GM19193 (cell line): ENCODE measurements at regions not wholly inside any gene's neighbourhood (a gene's known extent, or its start where the extent isn't known, plus 50 kb on each side); places are given as distances from the start of the nearest gene placed in this dataset.

ENCODE experiments used
- POLR2A ChIP-seq: IDR thresholded peaks from 4 replicates; pipeline ENCODE4 v1.6.1; 2011; ENCODE audit not compliant: insufficient read depth, insufficient read length; ENCODE audit errors: extremely low read depth

DNA sequence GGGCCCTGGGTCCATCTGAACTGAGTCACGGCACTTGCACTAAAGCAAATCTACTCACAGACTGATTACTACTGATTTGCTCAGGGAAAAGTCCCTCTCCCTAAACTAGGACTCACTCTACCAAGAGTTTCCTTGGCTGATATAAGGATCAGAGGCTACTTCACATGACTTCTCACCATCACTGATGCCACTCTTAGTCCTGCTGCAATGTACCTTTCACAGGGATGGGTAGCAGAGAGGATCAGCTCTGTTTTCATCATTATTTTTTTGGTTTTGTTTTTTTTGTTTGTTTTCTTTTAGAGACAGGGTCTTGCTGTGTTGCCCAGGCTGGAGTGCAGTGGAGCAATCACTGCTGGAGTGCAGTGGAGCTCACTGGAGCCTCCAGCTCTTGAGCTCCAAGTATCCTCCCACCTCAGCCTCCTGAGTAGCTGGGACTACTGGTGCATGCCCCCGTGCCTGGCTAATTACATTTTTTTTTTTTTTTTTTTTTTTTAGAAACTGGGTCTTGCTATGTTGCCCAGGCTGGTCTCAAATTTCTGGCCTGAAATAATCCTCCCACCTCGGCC, 200.6 kb downstream of the JCAD start:
- no peak for TF ChIP-seq POLR2A

DNA sequence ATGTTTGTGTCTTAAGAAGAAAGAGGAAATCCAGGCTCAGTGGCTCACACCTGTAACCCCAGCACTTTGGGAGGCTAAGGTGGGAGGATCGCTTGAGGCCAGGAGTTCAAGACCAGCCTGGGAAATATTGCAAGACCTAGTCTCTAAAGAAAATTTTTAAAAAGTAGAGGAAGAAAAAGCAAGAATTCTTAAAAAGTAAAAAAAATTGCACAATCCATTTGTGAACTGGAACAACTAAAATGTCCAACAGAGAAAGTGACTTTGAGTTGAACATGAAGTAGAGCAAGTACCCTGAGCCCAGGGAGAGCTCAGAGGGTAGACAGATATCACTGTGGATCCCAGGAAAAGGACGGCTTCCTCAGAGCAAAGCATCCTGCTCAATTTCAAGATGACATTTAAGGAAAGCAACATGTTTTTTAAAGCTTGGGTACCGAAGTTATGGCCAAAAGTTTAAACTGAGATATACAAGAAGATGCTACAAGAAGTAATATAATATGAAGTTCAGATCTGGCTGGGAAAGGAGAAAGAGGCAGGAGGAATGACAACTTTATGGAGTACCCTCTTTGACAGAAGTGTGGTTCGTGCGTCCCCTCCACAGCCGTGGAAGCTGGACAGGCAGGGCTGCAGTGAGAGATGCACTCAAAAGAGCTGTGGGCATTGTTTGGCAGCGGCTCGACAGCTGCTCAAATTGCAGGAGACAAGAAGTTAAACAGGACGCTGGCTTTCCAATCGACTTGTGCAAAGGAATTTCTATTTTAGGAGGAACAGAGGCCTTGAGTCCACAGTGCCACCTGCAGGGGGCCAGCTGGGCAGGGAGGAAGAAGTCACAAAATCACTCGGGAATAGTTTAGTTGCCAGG, 201.3 kb downstream of the JCAD start:
- no peak for TF ChIP-seq POLR2A

DNA sequence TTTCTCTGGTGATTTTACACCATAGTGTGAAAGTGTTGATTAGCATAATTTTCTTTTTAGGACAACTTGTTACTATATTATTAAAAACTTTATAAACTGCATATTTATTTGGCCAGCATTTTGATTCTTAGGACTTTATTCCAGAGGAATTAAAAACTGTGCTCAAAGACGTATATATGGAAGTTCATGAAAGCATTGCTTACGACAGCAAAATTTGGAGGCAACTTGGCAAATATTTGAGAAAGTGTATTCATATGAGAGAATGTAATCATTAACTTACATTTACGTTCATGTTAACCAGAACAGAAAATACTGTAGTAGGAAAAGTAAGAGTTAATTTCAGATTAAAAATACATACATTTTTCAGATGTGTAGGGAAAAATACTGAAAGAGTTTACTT, 203.1 kb downstream of the JCAD start:
- no peak for TF ChIP-seq POLR2A

DNA sequence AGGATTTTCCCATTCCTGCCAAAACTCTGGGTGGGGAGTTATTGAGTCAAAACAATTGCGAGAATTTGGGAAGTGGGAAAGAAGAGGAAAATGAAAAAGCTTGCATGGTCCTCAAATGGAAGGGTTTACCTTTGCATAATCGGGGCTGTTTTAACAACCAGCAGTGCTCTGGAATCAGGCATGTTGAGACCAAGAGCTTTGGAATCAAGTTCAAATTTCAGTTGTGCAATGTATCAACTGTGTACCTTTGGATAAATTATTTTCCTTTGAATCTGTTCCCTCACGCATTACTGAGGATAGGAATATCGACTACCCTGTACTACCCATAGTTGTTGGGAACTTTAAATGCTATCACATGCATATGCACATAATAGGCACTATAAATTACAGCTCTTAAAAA, 205.5 kb downstream of the JCAD start:
- TF ChIP-seq POLR2A: no peak

DNA sequence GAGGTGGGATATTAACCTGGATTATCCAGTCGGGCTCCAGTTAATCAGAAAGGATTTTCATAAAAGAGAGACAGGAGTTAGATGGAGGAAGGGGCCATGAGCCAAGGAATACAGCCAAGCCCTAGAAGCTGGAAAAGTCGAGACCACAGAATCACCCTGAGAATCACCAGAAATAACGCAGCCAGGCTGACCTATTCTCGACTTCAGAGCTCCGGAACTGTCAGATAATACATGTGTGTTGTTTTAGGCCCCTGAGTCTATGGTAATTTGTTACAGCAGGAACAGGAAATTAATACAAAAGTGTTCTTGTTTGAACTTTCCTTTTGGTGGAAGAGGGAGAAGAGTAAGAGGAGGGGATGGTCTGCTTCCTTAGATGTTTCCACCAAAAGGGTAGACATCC, 208.1 kb downstream of the JCAD start:
- TF ChIP-seq POLR2A: no peak

DNA sequence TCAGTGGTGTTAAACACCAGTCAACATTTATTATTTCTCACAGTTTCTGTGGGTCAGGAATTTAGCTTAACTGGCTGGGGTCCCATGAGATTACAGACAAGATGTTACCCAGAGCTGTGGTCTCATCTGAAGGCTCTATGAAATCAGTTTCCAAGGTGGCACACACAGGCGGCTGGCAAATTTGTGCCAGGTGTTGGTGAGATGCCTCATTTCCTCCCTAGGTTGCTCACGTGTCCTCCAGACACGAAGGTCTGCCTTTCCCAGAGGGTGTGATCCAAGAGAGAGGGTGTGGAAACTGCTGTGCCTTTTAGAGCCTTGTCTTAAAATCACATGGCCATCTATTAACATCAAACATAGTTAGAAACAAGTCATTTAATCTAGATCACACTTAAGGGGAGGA, 209.0 kb downstream of the JCAD start:
- no peak for TF ChIP-seq POLR2A

DNA sequence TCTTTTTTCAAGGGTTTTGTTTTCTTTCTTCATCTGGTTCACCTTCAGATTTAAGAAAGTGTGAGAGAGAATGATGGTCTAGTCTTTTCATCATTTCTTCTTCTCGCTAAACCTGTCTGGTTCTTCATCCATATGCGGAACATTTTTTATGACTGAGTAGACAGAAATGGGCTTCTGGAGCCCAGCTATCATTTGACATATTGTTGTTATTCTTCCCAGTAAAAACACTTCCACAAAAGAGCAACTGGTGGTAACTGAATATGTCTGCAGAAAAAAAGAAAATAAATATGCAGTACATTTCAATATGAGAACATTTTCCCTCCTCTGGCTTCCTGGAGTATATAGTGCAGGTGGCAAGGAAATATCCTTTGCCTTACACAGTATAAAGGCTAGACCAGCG, 209.5 kb downstream of the JCAD start:
- no peak for TF ChIP-seq POLR2A

DNA sequence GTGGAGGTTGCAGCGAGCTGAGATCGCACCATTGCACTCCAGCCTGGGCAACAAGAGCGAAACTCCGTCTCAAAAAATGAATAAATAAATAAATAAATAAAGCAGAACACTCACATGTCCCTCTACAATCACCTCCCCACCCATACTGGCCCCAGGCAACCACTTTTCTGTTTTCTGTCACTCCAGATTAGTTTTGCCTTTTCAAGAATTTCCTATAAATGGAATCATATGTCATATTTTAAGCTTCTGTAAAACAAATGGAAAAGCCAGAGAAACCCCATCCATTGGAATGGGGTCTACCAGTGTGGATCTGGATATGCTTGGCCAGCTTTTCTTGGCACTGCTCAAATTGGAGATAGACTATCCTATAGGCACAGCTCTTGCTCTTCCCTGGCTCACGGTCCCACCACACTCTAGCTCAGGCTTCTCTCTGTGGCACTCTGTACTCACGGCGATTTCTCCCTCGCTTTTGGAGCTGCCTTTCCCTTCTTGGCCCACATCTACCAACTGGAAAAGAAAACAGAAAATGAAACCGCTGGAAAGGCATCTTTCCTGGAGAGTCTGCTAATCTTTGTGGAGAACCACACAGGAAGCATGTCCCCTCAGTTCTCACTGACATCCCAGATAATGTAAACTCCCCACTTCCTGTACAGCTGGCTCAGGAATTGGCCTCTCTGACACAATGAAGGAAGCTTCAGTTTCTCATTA, 210.1 kb downstream of the JCAD start:
- no peak for TF ChIP-seq POLR2A

DNA sequence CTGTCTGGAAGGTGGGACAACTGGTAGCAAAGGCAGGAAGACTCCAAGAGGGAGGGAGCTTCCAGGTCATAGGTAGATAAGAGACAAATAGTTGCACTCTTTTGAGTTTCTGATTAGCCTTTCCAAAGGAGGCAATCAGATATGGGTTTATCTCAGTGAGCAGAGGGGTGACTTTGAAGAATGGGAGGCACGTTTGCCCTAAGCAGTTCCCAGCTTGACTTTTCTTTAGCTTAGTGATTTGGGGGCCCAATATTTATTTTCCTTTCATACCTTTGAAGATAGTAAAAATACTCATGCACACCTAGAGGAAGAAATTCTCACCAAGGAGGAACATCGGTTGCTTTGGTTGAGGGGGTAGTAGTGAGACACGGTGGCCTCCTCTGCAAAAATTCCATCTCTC, 212.1 kb upstream of the SVIL start:
- TF ChIP-seq POLR2A: no peak

DNA sequence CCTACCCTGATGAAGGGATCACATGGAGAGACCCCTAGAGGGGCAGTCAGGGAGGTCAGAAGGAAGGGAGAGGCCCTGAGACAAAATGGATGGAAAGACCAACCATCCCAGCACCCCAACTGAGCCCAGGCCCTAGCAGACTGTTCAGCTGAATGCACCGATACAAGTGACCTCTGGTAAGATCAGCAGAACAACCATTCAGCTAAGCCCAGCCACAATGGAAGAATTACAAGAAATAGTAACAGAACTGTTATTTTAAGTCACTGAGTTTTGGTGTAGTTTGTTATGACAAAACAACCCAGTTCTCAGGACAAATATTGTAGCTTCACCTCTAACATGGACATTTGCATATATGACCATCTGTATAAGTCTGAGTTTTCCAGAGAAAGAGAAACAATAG, 210.4 kb upstream of the SVIL start:
- TF ChIP-seq POLR2A: no peak

DNA sequence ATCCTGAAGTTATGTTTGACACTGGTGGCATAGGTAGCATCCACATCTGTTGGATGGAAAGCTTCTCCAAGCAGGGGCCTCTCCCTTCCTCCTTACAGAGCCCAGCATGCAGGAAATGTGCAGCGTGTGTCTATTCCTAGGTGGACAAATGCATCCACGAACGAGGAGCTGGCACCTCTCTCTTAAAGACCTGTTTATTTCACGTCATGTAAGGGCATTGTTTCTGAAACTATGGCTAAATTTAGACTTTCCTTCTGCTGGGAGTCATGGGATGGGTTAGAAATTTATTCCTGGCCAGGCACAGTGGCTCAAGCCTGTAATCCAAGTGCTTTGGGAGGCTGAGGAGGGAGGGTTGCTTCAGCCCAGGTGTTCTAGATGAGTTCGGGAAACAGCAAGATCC, 208.4 kb upstream of the SVIL start:
- no peak for TF ChIP-seq POLR2A

DNA sequence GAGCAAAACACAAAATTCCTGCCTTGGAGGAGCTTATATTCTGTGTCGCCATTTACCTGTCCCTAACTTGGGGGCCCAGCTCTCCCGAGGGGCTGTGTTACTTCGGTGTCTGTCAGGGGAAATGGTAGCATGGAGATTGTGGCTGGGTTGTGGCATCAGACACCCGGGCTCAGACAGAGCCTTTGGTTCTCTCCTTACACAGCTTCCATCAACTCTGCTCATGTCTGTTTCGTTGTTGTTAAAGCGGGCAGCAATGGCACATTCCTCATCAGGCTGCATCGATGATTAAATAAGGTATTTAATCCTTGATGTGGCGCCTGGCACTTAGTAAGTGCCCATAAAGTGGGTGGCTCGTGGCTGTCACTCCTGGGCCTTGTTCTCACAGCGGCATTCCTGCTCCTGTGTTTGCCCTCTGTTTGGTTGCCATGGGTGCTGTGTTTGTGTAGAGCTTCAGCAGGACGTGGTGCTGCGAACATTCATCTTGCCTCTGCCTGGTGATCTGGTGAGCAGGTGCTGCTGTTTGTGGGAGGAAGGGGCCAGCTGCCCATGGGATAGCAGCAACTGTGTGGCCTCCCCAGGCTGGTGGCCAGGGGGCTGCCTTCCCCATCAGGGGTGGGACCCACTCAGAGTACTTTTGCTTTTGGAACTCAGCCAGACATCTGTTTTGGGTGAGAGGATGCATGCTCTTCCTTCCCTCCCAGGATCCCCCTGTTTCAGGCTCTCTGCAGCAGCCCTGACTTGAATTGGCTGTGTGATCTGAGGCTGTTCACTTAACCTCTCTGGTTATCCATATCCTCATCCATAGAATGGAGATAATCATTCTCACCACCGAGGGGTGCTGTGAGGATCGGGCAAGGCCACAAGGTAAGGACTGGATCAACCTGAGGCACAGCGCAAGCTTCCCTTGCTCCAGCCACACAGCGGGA, 207.2 kb upstream of the SVIL start:
- TF ChIP-seq POLR2A: no peak

DNA sequence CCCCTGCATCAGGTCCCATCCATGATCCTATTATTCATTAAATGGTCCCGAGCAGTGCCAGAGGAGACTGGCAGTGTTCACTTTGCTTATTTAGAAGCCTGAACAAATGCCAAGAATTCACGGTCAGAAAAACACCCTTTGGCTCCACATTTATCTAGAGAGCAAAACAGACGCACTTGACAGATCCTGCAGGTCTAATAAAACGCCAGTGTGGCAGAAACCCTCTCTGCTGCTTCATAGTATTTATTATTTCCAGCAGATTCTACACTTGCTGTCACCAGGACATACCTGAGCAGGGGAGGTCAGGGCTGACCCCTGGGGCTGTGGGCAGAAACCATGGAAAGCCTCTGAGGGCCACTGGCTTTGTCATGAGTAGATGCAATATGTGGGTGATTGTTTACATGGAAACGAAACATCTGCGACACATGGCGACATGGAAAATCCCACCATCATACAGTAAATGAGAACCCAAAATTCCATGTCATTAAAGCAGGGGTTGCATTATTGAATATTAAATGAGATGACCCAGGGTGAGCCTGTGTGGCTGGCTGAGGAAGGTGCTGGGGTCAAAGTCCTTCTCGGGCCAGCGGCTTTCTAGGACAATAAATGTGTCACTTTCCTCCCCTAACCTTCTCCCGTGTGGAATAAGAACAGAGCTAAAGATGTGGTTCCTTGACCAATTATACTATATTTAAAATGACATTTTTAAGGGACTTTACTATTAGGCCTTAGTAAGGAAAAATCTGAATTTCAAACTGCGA, 205.9 kb upstream of the SVIL start:
- TF ChIP-seq POLR2A: no peak

DNA sequence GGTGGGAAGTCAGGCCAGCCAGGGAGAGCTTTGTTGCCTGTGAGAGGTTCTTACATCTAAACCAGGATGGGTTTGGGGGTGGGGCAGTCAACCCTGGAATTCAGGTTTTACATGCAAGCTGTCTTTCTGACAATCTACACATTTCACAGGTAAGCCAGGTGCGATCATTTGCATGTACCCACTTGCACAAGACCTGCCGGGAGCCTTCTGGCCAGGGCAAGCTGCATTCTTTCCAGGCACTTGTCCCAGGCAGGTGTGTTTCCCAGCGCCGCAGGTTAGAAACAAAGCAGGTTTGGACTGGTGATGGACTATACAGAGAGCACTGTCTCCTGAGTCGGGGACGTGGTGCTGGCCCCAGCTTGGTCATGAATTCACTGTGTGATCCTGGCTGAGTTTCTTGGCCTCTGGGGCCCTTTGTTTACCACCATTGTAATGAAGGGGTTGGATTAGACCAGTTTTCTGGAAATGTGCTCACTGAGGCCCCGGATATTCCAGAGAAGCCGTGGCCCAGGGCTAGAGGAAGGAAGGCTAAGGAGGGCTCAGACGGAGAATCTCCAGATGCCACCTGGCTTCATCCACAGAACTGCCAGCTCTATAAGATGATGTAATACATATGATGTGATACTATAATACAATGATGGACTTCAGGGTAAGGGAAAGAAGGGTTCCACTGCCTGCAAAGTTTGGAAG, 205.2 kb upstream of the SVIL start:
- TF ChIP-seq POLR2A: no peak
